HL-60 (cell line): ENCODE measurements at regions not wholly inside any gene's neighbourhood (a gene's known extent, or its start where the extent isn't known, plus 50 kb on each side); places are given as distances from the start of the nearest gene placed in this dataset.

Source experiments
- DNase-seq, 2 experiments: peaks; one replicate each; pipeline ENCODE4 v3.0.0-alpha.2; 2010 to 2020; ENCODE audit warnings: low read depth in 1 of 2, low spot score in 1 of 2
- H3K27ac ChIP-seq: fragments of 250-450 bp; sonication (Bioruptor Pico); replicated peaks from 2 replicates; pipeline ENCODE4 v1.5.1; 2020; ENCODE audit warnings: mild to moderate bottlenecking, moderate library complexity
- H3K27me3 ChIP-seq: fragments of 250-450 bp; sonication (Bioruptor Pico); 2 replicates; pipeline ENCODE4 v1.5.1; 2021; ENCODE audit warnings: mild to moderate bottlenecking, moderate library complexity; ENCODE audit not compliant: insufficient read depth, poor library complexity, severe bottlenecking
- H3K4me3 ChIP-seq: replicated peaks from 2 replicates; pipeline ENCODE4 v1.5.1; 2011; ENCODE audit warnings: mild to moderate bottlenecking, control low read depth, low read length; ENCODE audit not compliant: insufficient read depth
- GABPA ChIP-seq: IDR thresholded peaks from 2 replicates; pipeline ENCODE4 v1.6.1; 2012; ENCODE audit warnings: low read depth
- POLR2AphosphoS5 ChIP-seq: IDR thresholded peaks from 2 replicates; pipeline ENCODE4 v1.6.1; 2012; ENCODE audit warnings: low read depth
- SPI1 ChIP-seq: IDR thresholded peaks from 2 replicates; pipeline ENCODE4 v1.6.1; 2012; ENCODE audit warnings: low read depth, mild to moderate bottlenecking, borderline replicate concordance
- TF ChIP-seq, protein P1 (sequence below): IDR thresholded peaks from 2 replicates; pipeline ENCODE4 v1.6.1; 2012; ENCODE audit warnings: low read depth; ENCODE audit not compliant: insufficient replicate concordance
- TF ChIP-seq, protein P2 (sequence below): IDR thresholded peaks from one replicate; pipeline ENCODE4 v1.5.1; 2011; ENCODE audit warnings: low read length, control low read depth, inconsistent platforms; ENCODE audit not compliant: insufficient read depth

DNA sequence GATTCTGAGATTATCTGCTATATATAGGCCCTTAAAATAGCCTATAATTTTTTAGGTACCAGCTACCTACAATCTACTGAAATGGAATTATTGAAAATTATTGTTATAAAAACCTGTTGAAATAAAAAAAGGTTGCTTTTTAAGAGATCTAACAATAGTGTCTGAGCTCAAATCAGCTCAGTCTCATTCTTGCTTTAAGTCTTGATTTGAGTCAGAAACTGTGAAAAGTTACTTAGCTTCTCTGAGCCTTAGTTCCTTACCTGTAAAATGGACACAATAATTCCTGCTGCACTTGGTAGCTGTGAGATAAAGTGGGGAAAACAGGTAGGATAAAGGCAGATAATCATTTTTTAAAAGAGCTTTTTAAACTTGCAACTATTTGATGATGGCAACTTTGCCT is 118.8 kb upstream of the UBE2E2 start:
- Histone ChIP-seq H3K4me3 (no peak overlapping the region), H3K27me3 (no peaks in the 10 kb centered on the region), H3K27ac (no peak overlapping the region)
- TF ChIP-seq, protein P1, sequence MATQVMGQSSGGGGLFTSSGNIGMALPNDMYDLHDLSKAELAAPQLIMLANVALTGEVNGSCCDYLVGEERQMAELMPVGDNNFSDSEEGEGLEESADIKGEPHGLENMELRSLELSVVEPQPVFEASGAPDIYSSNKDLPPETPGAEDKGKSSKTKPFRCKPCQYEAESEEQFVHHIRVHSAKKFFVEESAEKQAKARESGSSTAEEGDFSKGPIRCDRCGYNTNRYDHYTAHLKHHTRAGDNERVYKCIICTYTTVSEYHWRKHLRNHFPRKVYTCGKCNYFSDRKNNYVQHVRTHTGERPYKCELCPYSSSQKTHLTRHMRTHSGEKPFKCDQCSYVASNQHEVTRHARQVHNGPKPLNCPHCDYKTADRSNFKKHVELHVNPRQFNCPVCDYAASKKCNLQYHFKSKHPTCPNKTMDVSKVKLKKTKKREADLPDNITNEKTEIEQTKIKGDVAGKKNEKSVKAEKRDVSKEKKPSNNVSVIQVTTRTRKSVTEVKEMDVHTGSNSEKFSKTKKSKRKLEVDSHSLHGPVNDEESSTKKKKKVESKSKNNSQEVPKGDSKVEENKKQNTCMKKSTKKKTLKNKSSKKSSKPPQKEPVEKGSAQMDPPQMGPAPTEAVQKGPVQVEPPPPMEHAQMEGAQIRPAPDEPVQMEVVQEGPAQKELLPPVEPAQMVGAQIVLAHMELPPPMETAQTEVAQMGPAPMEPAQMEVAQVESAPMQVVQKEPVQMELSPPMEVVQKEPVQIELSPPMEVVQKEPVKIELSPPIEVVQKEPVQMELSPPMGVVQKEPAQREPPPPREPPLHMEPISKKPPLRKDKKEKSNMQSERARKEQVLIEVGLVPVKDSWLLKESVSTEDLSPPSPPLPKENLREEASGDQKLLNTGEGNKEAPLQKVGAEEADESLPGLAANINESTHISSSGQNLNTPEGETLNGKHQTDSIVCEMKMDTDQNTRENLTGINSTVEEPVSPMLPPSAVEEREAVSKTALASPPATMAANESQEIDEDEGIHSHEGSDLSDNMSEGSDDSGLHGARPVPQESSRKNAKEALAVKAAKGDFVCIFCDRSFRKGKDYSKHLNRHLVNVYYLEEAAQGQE, result no peak
- TF ChIP-seq GABPA (no peak), SPI1 (no peak)
- no peak for DNase-seq

DNA sequence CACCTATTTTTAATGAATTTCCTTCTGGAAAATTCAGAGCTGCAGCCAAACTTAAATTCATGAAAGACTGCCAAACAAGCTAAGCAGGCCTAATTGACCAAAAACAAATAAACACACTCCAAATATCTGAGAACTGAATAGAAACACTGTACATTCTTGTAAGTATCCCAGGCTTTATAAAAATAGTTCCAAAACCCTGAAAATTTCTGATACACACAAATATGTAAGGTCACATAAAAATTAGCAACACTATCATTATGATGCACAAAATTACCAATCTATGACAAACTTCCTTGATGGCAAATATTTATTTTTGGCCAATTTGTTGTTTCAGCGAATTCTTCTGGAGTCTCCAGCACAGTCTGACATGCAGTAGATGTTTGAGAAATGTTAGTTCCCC is 117.9 kb upstream of the UBE2E2 start:
- no peak overlapping the region for H3K4me3 ChIP-seq
- no peak overlapping the region for H3K27ac ChIP-seq
- H3K27me3 ChIP-seq, result no peaks in the 10 kb centered on the region
- DNase-seq, result no peak
- no peak for TF ChIP-seq GABPA
- TF ChIP-seq, protein P1, result no peak

DNA sequence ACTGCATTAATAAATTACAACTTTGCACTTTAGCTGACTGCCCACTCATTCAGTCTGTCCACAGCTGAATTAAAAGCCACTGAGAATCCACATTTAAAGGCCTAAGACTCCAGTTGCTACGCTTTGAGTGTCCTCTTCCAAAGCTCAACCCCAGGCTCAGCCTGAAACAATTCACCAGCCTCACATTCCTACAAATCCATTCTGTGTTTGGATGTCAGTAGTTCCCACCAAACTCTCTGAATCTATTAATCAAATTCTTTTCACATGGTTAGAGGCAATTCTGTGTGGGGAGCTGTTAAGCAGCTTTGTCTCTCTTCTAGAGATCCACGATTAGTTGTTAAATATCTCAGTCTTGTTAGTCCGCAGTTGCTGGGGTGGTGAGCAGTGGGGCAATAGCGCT is 116.8 kb upstream of the UBE2E2 start:
- TF ChIP-seq SPI1 (no peak), GABPA (no peak), POLR2AphosphoS5 (no peak)
- TF ChIP-seq, protein P2, sequence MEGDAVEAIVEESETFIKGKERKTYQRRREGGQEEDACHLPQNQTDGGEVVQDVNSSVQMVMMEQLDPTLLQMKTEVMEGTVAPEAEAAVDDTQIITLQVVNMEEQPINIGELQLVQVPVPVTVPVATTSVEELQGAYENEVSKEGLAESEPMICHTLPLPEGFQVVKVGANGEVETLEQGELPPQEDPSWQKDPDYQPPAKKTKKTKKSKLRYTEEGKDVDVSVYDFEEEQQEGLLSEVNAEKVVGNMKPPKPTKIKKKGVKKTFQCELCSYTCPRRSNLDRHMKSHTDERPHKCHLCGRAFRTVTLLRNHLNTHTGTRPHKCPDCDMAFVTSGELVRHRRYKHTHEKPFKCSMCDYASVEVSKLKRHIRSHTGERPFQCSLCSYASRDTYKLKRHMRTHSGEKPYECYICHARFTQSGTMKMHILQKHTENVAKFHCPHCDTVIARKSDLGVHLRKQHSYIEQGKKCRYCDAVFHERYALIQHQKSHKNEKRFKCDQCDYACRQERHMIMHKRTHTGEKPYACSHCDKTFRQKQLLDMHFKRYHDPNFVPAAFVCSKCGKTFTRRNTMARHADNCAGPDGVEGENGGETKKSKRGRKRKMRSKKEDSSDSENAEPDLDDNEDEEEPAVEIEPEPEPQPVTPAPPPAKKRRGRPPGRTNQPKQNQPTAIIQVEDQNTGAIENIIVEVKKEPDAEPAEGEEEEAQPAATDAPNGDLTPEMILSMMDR, result no peak
- TF ChIP-seq, protein P1, result no peak
- no peak for DNase-seq

DNA sequence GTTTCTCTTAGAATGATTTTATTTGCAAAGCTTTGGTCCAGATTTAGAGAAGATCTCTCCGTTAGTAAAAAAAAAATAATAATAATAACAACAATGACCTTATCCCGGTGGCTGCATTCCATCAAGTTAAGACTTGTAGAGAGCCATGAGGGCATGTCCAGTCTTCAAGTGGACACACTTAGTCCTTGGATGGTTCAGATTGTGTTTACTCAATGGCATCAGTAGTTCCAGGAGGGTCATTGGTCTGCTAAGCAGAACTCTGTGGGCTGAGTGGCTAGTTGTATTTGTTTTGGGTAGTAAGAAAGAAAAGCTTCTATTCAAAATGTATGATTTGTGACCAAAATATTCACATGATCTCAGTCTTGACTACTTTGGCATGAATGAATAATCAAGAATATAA is 116.3 kb upstream of the UBE2E2 start:
- no peak overlapping the region for H3K27ac ChIP-seq
- no peak overlapping the region for H3K4me3 ChIP-seq
- TF ChIP-seq GABPA, result no peak
- TF ChIP-seq POLR2AphosphoS5, result no peak
- TF ChIP-seq SPI1, result no peak
- TF ChIP-seq, protein P1, result no peak
- TF ChIP-seq, protein P2, result no peak
- no peaks in the 10 kb centered on the region for H3K27me3 ChIP-seq
- DNase-seq, result no peak

More for the DNA sequence above, 116.8 kb upstream of the UBE2E2 start:
- H3K27ac ChIP-seq, result no peak overlapping the region
- no peaks in the 10 kb centered on the region for H3K27me3 ChIP-seq
- no peak overlapping the region for H3K4me3 ChIP-seq
